Prostate gland (tissue), 2 donors: ENCODE measurements at regions not wholly inside any gene's neighbourhood (a gene's known extent, or its start where the extent isn't known, plus 50 kb on each side); places are given as distances from the start of the nearest gene placed in this dataset.

ENCODE experiments used
- CTCF ChIP-seq, 4 experiments: fragments of 200-600 bp in 2 of 4; fragments of 450-650 bp in 2 of 4; sonication (generic) in 2 of 4; IDR thresholded peaks; 1 replicate in 3 of 4; 2 replicates in 1 of 4; pipeline ENCODE4 v1.5.1; 2016 to 2019; ENCODE audit warnings: antibody characterized with exemption in 4 of 4, mild to moderate bottlenecking in 2 of 4, moderate library complexity in 2 of 4
- POLR2A ChIP-seq: fragments of 450-650 bp; IDR thresholded peaks from one replicate; pipeline ENCODE4 v1.6.1; 2016; ENCODE audit warnings: antibody characterized with exemption, mild to moderate bottlenecking
- POLR2AphosphoS5 ChIP-seq: sonication (generic); formaldehyde crosslinking; IDR thresholded peaks from one replicate; pipeline ENCODE4 v1.6.1; 2017; ENCODE audit warnings: antibody characterized with exemption

- TF ChIP-seq CTCF (IDR thresholded peaks at IDR 0.05) (no peak), POLR2AphosphoS5 (no peak), POLR2A (no peak)
Observed at GRCh38 chr20:60687213-60687612, 564.8 kb upstream of the CDH4 start.
